ENCODE measurements at regions not wholly inside any gene's neighbourhood (a gene's known extent, or its start where the extent isn't known, plus 50 kb on each side); places are given as distances from the start of the nearest gene placed in this dataset.
"Not testable (repeated sequence)": the region's sequence is repeated elsewhere in the genome, so short reads cannot be mapped to it uniquely, and the experiment has no call there.

DNA sequence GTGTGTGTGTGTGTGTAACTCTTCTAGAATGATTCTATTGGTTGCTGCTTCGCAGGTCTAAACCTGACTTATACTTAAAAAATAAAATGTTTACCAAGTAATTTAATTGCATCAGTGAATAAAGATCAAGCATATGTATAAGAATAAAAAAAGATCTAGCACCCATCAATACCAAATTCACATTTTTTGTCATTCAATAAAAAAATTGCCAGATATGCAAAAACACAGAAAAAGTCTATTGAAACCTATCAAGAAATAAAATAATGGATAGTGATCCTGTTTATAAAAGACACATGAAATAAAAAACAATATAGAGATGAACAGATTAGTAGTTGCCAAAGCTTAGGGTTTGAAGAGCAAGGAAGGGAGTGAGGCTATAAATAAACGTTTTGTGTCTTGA is 2095.0 kb upstream of the ACO1 start:
- TF ChIP-seq, protein P1, sequence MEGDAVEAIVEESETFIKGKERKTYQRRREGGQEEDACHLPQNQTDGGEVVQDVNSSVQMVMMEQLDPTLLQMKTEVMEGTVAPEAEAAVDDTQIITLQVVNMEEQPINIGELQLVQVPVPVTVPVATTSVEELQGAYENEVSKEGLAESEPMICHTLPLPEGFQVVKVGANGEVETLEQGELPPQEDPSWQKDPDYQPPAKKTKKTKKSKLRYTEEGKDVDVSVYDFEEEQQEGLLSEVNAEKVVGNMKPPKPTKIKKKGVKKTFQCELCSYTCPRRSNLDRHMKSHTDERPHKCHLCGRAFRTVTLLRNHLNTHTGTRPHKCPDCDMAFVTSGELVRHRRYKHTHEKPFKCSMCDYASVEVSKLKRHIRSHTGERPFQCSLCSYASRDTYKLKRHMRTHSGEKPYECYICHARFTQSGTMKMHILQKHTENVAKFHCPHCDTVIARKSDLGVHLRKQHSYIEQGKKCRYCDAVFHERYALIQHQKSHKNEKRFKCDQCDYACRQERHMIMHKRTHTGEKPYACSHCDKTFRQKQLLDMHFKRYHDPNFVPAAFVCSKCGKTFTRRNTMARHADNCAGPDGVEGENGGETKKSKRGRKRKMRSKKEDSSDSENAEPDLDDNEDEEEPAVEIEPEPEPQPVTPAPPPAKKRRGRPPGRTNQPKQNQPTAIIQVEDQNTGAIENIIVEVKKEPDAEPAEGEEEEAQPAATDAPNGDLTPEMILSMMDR (IDR thresholded peaks at IDR 0.05; ENCODE audit: unreplicated experiment in 3 of 3): no peak
- Mint-ChIP-seq H3K36me3 (ENCODE audit: low read depth) (no peaks in the 10 kb centered on the region), H3K4me3 (no peak overlapping the region), H3K27ac (no peak overlapping the region), H3K4me1 (no peaks in the 10 kb centered on the region), H3K9me3 (no peaks in the 10 kb centered on the region), H3K27me3 (ENCODE audit: low read depth) (no peaks in the 10 kb centered on the region)

DNA sequence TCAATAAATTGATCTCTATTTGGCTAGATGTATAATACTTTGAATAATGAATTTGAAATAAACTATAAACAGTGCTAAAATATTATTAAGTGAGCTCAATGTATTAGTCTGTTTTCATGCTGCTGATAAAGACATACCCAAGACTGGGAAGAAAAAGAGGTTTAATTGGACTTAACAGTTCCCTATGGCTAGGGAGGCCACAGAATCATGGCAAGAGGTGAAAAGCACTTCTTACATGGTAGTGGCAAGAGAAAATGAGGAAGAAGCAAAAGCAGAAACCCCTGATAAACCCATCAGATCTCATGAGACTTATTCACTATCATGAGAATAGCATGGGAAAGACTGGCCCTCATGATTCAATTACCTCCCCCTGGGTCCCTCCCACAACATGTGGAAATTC is 2092.4 kb upstream of the ACO1 start:
- H3K4me3 Mint-ChIP-seq; H3K9me3 Mint-ChIP-seq; H3K4me1 Mint-ChIP-seq; H3K27ac Mint-ChIP-seq; H3K27me3 Mint-ChIP-seq (ENCODE audit: low read depth); H3K36me3 Mint-ChIP-seq (ENCODE audit: low read depth): not testable (repeated sequence)

DNA sequence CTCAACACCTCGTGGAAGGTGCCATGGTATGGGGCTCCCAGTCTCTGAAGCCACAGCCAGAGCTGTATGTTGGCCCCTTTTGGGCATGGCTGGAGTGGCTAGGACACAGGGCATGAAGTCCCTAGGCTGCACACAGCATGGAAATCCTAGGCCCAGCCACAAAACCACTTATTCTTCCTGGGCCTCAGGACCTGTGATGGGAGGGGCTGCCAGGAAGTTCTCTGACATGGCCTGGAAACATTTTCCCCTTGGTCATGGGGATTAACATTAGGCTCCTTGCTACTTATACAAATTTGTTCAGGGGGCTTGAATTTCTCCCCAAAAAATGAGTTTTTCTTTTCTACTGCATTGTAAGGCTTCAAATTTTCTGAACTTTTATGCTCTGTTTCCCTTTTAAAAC is 2091.2 kb upstream of the ACO1 start:
- H3K9me3 Mint-ChIP-seq: no peaks in the 10 kb centered on the region
- H3K4me1 Mint-ChIP-seq: peaks cover 6% of the 10 kb centered on the region
- no peaks in the 10 kb centered on the region for H3K27me3 Mint-ChIP-seq (ENCODE audit: low read depth)
- TF ChIP-seq, protein P1 (IDR thresholded peaks at IDR 0.05; ENCODE audit: unreplicated experiment in 3 of 3): no peak
- no peak overlapping the region for H3K27ac Mint-ChIP-seq
- no peaks in the 10 kb centered on the region for H3K36me3 Mint-ChIP-seq (ENCODE audit: low read depth)
- no peak overlapping the region for H3K4me3 Mint-ChIP-seq

DNA sequence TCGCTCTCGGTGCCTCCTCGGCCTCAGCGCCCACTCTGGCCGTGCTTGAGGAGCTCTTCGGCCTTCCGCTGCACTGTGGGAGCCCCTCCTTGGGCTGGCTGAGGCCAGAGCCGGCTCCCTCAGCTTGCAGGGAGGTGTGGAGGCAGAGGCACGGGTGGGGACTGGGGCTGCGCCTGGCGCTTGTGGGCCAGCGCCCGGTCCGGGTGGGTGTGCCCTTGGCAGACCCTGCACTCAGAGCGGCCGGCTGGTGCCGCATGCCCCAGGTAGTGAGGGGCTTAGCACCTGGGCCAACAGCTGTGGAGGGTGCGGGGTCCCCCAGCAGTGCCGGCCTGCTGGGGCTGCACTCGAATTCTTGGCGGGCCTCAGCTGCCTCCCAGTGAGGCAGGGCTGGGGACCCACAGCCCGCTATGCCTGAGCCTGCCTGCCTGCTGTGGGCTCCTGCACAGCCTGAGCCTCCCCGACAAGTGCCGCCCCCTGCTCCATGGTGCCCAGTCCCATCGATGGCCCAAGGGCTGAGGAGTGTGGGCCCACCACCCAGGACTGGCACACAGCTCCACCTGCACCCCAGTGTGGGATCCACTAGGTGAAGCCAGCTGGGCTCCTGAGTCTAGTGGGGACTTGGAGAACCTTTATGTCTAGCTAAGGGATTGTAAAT is 2085.2 kb upstream of the ACO1 start:
- no peak overlapping the region for H3K27ac Mint-ChIP-seq
- peaks cover 6% of the 10 kb centered on the region for H3K4me1 Mint-ChIP-seq
- TF ChIP-seq, protein P1 (IDR thresholded peaks at IDR 0.05; ENCODE audit: unreplicated experiment in 3 of 3): no peak
- H3K27me3 Mint-ChIP-seq (ENCODE audit: low read depth): no peaks in the 10 kb centered on the region
- H3K36me3 Mint-ChIP-seq (ENCODE audit: low read depth): no peaks in the 10 kb centered on the region
- H3K4me3 Mint-ChIP-seq: no peak overlapping the region
- H3K9me3 Mint-ChIP-seq: no peaks in the 10 kb centered on the region

DNA sequence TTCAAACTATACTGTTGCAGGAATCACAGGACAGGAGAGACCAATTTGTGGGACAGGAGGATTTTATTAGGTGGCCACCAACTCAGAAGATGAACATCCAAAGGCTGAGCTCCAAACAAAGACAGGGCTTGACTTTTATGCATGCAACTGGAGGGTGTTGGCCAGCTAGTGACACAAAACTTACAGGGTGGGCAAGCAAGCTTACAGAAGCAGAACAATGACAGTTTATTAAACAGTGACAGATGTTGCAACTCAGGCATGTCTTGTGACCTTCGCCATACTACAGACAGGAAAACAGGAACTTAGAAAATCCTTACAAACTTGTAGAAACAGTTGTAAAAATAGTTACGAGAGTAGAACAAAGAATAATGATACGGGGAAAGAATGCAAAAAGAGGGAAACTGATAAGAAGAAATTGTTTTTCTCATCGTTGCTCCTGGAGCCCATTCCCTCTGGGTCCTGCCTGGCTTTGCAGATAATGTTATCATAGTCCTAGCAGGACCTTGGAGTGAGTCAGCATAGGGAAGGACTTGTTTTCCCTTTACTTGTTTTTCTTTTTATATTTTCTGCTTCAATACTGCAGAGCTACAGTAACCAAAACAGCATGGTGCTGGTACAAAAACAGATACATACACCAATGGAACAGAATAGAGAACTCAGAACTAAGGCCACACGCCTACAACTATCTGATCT is 2083.0 kb upstream of the ACO1 start:
- H3K27ac Mint-ChIP-seq: no peak overlapping the region
- no peaks in the 10 kb centered on the region for H3K4me1 Mint-ChIP-seq
- no peaks in the 10 kb centered on the region for H3K27me3 Mint-ChIP-seq (ENCODE audit: low read depth)
- TF ChIP-seq, protein P1 (IDR thresholded peaks at IDR 0.05; ENCODE audit: unreplicated experiment in 3 of 3): no peak
- no peak overlapping the region for H3K4me3 Mint-ChIP-seq
- H3K9me3 Mint-ChIP-seq: no peaks in the 10 kb centered on the region
- H3K36me3 Mint-ChIP-seq (ENCODE audit: low read depth): no peaks in the 10 kb centered on the region

DNA sequence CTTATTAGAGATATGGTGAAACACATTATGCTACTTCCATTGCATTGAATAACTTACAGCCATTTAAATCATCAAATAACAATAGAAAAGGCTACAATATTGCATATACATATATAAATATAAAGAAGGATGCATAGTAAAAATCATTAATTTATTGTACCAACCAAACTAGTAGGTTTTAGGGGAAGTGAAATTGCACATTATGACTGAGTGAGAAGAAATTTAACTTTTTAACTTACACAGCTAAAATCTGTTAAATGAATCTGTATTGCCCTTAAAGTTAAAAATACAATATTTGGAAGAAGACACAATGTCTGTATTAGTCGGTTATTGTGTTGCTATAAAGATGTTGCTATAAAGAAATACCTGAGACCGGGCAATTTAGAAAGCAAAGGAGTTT is 2073.7 kb upstream of the ACO1 start:
- Mint-ChIP-seq H3K27ac (no peak overlapping the region), H3K4me1 (no peaks in the 10 kb centered on the region), H3K36me3 (ENCODE audit: low read depth) (no peaks in the 10 kb centered on the region), H3K4me3 (no peak overlapping the region), H3K9me3 (peaks cover 11% of the 10 kb centered on the region), H3K27me3 (ENCODE audit: low read depth) (no peaks in the 10 kb centered on the region)
- TF ChIP-seq, protein P1 (IDR thresholded peaks at IDR 0.05; ENCODE audit: unreplicated experiment in 3 of 3): no peak
